ENCODE measurements at regions not wholly inside any gene's neighbourhood (a gene's known extent, or its start where the extent isn't known, plus 50 kb on each side); places are given as distances from the start of the nearest gene placed in this dataset.

- Histone ChIP-seq H3K4me1 (ENCODE audit: control insufficient read depth, insufficient read depth, low read length) (peaks cover 6% of the 10 kb centered on the region), H3K27ac (ENCODE audit: low read depth, low read length) (no peak overlapping the region), H3K9ac (ENCODE audit: low read length) (no peak overlapping the region), H3K4me3 (ENCODE audit: low read length) (no peak overlapping the region), H3K36me3 (ENCODE audit: control insufficient read depth, insufficient read depth, low read length) (no peaks in the 10 kb centered on the region), H3K27me3 (ENCODE audit: control insufficient read depth, insufficient read depth, low read length) (peaks cover 2% of the 10 kb centered on the region)
These were observed 135.5 kb downstream of the IRS1 start for GRCh38 chr2:226664140-226664539.

GRCh38 chr2:226661789-226662545 lies 137.7 kb downstream of the IRS1 start:
- no peak overlapping the region for H3K4me3 ChIP-seq (ENCODE audit: low read length)
- H3K27ac ChIP-seq (ENCODE audit: low read depth, low read length), result peak overlapping the region; percentile 44
- H3K9ac ChIP-seq (ENCODE audit: low read length), result no peak overlapping the region
- H3K4me1 ChIP-seq (ENCODE audit: control insufficient read depth, insufficient read depth, low read length), result peaks cover 6% of the 10 kb centered on the region
- no peaks in the 10 kb centered on the region for H3K27me3 ChIP-seq (ENCODE audit: control insufficient read depth, insufficient read depth, low read length)
- no peaks in the 10 kb centered on the region for H3K36me3 ChIP-seq (ENCODE audit: control insufficient read depth, insufficient read depth, low read length)

GRCh38 chr2:226660526-226660925 lies 139.1 kb downstream of the IRS1 start:
- no peaks in the 10 kb centered on the region for H3K27me3 ChIP-seq (ENCODE audit: control insufficient read depth, insufficient read depth, low read length)
- no peak overlapping the region for H3K27ac ChIP-seq (ENCODE audit: low read depth, low read length)
- peaks cover 6% of the 10 kb centered on the region for H3K4me1 ChIP-seq (ENCODE audit: control insufficient read depth, insufficient read depth, low read length)

GRCh38 chr2:226660124-226660523 lies 139.5 kb downstream of the IRS1 start:
- Histone ChIP-seq H3K27me3 (ENCODE audit: control insufficient read depth, insufficient read depth, low read length) (no peaks in the 10 kb centered on the region), H3K36me3 (ENCODE audit: control insufficient read depth, insufficient read depth, low read length) (no peaks in the 10 kb centered on the region), H3K4me1 (ENCODE audit: control insufficient read depth, insufficient read depth, low read length) (peaks cover 6% of the 10 kb centered on the region), H3K27ac (ENCODE audit: low read depth, low read length) (no peak overlapping the region), H3K9ac (ENCODE audit: low read length) (no peak overlapping the region), H3K4me3 (ENCODE audit: low read length) (no peak overlapping the region)

More at GRCh38 chr2:226660526-226660925, 139.1 kb downstream of the IRS1 start:
- no peak overlapping the region for H3K9ac ChIP-seq (ENCODE audit: low read length)
- no peaks in the 10 kb centered on the region for H3K36me3 ChIP-seq (ENCODE audit: control insufficient read depth, insufficient read depth, low read length)
- no peak overlapping the region for H3K4me3 ChIP-seq (ENCODE audit: low read length)

- Histone ChIP-seq H3K36me3 (ENCODE audit: control insufficient read depth, insufficient read depth, low read length) (no peaks in the 10 kb centered on the region), H3K4me3 (ENCODE audit: low read length) (no peak overlapping the region), H3K27ac (ENCODE audit: low read depth, low read length) (no peak overlapping the region), H3K9ac (ENCODE audit: low read length) (no peak overlapping the region), H3K27me3 (ENCODE audit: control insufficient read depth, insufficient read depth, low read length) (no peaks in the 10 kb centered on the region), H3K4me1 (ENCODE audit: control insufficient read depth, insufficient read depth, low read length) (peaks cover 6% of the 10 kb centered on the region)
These were observed 140.2 kb downstream of the IRS1 start for GRCh38 chr2:226659410-226659809.

- no peak overlapping the region for H3K9ac ChIP-seq (ENCODE audit: low read length)
- H3K27me3 ChIP-seq (ENCODE audit: control insufficient read depth, insufficient read depth, low read length), result no peaks in the 10 kb centered on the region
- H3K4me1 ChIP-seq (ENCODE audit: control insufficient read depth, insufficient read depth, low read length), result peaks cover 6% of the 10 kb centered on the region
- no peaks in the 10 kb centered on the region for H3K36me3 ChIP-seq (ENCODE audit: control insufficient read depth, insufficient read depth, low read length)
- H3K27ac ChIP-seq (ENCODE audit: low read depth, low read length), result no peak overlapping the region
- H3K4me3 ChIP-seq (ENCODE audit: low read length), result no peak overlapping the region
These were observed 141.1 kb downstream of the IRS1 start for GRCh38 chr2:226658555-226658954.

- Histone ChIP-seq H3K9ac (ENCODE audit: low read length) (no peak overlapping the region), H3K27me3 (ENCODE audit: control insufficient read depth, insufficient read depth, low read length) (no peaks in the 10 kb centered on the region), H3K27ac (ENCODE audit: low read depth, low read length) (no peak overlapping the region), H3K4me3 (ENCODE audit: low read length) (no peak overlapping the region), H3K4me1 (ENCODE audit: control insufficient read depth, insufficient read depth, low read length) (peaks cover 6% of the 10 kb centered on the region), H3K36me3 (ENCODE audit: control insufficient read depth, insufficient read depth, low read length) (no peaks in the 10 kb centered on the region)
These were observed 142.1 kb downstream of the IRS1 start for GRCh38 chr2:226657340-226658053.

GRCh38 chr2:226656367-226656766 lies 143.3 kb downstream of the IRS1 start:
- Histone ChIP-seq H3K27me3 (ENCODE audit: control insufficient read depth, insufficient read depth, low read length) (no peaks in the 10 kb centered on the region), H3K4me1 (ENCODE audit: control insufficient read depth, insufficient read depth, low read length) (peaks cover under 1% of the 10 kb centered on the region), H3K4me3 (ENCODE audit: low read length) (no peak overlapping the region), H3K36me3 (ENCODE audit: control insufficient read depth, insufficient read depth, low read length) (no peaks in the 10 kb centered on the region), H3K27ac (ENCODE audit: low read depth, low read length) (no peak overlapping the region), H3K9ac (ENCODE audit: low read length) (no peak overlapping the region)

GRCh38 chr2:226655871-226656270 lies 143.7 kb downstream of the IRS1 start:
- H3K27ac ChIP-seq (ENCODE audit: low read depth, low read length), result no peak overlapping the region

GRCh38 chr2:226652983-226653765 lies 146.4 kb downstream of the IRS1 start:
- peaks cover 12% of the 10 kb centered on the region for H3K4me1 ChIP-seq (ENCODE audit: control insufficient read depth, insufficient read depth, low read length)
- H3K36me3 ChIP-seq (ENCODE audit: control insufficient read depth, insufficient read depth, low read length), result no peaks in the 10 kb centered on the region
- no peak overlapping the region for H3K9ac ChIP-seq (ENCODE audit: low read length)
- peak overlapping the region; percentile 13 for H3K27ac ChIP-seq (ENCODE audit: low read depth, low read length)
- no peak overlapping the region for H3K4me3 ChIP-seq (ENCODE audit: low read length)
- H3K27me3 ChIP-seq (ENCODE audit: control insufficient read depth, insufficient read depth, low read length), result no peaks in the 10 kb centered on the region

More at GRCh38 chr2:226655871-226656270, 143.7 kb downstream of the IRS1 start:
- Histone ChIP-seq H3K4me3 (ENCODE audit: low read length) (no peak overlapping the region), H3K4me1 (ENCODE audit: control insufficient read depth, insufficient read depth, low read length) (no peaks in the 10 kb centered on the region), H3K9ac (ENCODE audit: low read length) (no peak overlapping the region), H3K36me3 (ENCODE audit: control insufficient read depth, insufficient read depth, low read length) (no peaks in the 10 kb centered on the region), H3K27me3 (ENCODE audit: control insufficient read depth, insufficient read depth, low read length) (no peaks in the 10 kb centered on the region)

GRCh38 chr2:226652369-226652768 lies 147.3 kb downstream of the IRS1 start:
- no peaks in the 10 kb centered on the region for H3K27me3 ChIP-seq (ENCODE audit: control insufficient read depth, insufficient read depth, low read length)
- no peak overlapping the region for H3K4me3 ChIP-seq (ENCODE audit: low read length)
- no peak overlapping the region for H3K27ac ChIP-seq (ENCODE audit: low read depth, low read length)
- H3K9ac ChIP-seq (ENCODE audit: low read length), result no peak overlapping the region
- no peaks in the 10 kb centered on the region for H3K36me3 ChIP-seq (ENCODE audit: control insufficient read depth, insufficient read depth, low read length)
- H3K4me1 ChIP-seq (ENCODE audit: control insufficient read depth, insufficient read depth, low read length), result peaks cover 12% of the 10 kb centered on the region

- Histone ChIP-seq H3K27me3 (ENCODE audit: control insufficient read depth, insufficient read depth, low read length) (no peaks in the 10 kb centered on the region), H3K27ac (ENCODE audit: low read depth, low read length) (peak overlapping the region; percentile 64), H3K4me3 (ENCODE audit: low read length) (peak overlapping the region; percentile 3), H3K9ac (ENCODE audit: low read length) (no peak overlapping the region), H3K36me3 (ENCODE audit: control insufficient read depth, insufficient read depth, low read length) (no peaks in the 10 kb centered on the region), H3K4me1 (ENCODE audit: control insufficient read depth, insufficient read depth, low read length) (peaks cover 12% of the 10 kb centered on the region)
These were observed 149.6 kb downstream of the IRS1 start for GRCh38 chr2:226649871-226650660.

Data from rectal smooth muscle tissue (tissue), 1 donor.